MM.1S (cell line): ENCODE measurements at regions not wholly inside any gene's neighbourhood (a gene's known extent, or its start where the extent isn't known, plus 50 kb on each side); places are given as distances from the start of the nearest gene placed in this dataset.

Experiments
- EZH2 ChIP-seq: fragments of 300-600 bp; sonication (generic); optimal IDR thresholded peaks from 2 replicates; pipeline ENCODE3; 2017; ENCODE audit warnings: low read depth, mild to moderate bottlenecking, antibody characterized with exemption, low read length, mixed read lengths
- EZH2phosphoT487 ChIP-seq: fragments of 300-600 bp; sonication (generic); IDR thresholded peaks from 2 replicates; pipeline ENCODE4 v1.6.1; 2018; ENCODE audit warnings: antibody characterized with exemption, low read length
- TF ChIP-seq, protein P1 (sequence below): fragments of 300-600 bp; sonication (generic); IDR thresholded peaks from 2 replicates; pipeline ENCODE4 v1.5.1; 2016; ENCODE audit warnings: antibody characterized with exemption, low read length, mixed read lengths

- TF ChIP-seq EZH2 (no peak), EZH2phosphoT487 (no peak)
- TF ChIP-seq, protein P1, sequence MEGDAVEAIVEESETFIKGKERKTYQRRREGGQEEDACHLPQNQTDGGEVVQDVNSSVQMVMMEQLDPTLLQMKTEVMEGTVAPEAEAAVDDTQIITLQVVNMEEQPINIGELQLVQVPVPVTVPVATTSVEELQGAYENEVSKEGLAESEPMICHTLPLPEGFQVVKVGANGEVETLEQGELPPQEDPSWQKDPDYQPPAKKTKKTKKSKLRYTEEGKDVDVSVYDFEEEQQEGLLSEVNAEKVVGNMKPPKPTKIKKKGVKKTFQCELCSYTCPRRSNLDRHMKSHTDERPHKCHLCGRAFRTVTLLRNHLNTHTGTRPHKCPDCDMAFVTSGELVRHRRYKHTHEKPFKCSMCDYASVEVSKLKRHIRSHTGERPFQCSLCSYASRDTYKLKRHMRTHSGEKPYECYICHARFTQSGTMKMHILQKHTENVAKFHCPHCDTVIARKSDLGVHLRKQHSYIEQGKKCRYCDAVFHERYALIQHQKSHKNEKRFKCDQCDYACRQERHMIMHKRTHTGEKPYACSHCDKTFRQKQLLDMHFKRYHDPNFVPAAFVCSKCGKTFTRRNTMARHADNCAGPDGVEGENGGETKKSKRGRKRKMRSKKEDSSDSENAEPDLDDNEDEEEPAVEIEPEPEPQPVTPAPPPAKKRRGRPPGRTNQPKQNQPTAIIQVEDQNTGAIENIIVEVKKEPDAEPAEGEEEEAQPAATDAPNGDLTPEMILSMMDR: no peak
Observed at GRCh38 chr2:18299423-18300212, 260.8 kb downstream of the RDH14 start.
